CD4-positive, alpha-beta T cell (primary cell): ENCODE measurements at regions not wholly inside any gene's neighbourhood (a gene's known extent, or its start where the extent isn't known, plus 50 kb on each side); places are given as distances from the start of the nearest gene placed in this dataset.

Experiments used
- ATAC-seq: fragments of 200-7000 bp; cut with Tn5 transposase; one replicate; pipeline ENCODE4 v1.10.0; 2022; ENCODE audit warnings: mild to moderate bottlenecking; ENCODE audit not compliant: poor library complexity
- CTCF ChIA-PET: fragments of 350-600 bp; sonication (Branson Sonifier 250); formaldehyde crosslinking; loops from one replicate; lab custom pipeline; 2021; ENCODE audit warnings: antibody characterized with exemption, inconsistent platforms; lab: Charles Lee
- POLR2A ChIA-PET: fragments of 350-600 bp; sonication (Branson Sonifier 250); formaldehyde crosslinking; loops from one replicate; lab custom pipeline; 2021; ENCODE audit warnings: antibody characterized with exemption, inconsistent platforms; lab: Charles Lee
- DNase-seq, 14 experiments: peaks; one replicate each; pipeline ENCODE4 v3.0.0-alpha.2; 2013 to 2020; ENCODE audit warnings: mixed read lengths in 2 of 14
- H3K27ac ChIP-seq, 2 donors: one replicate each; pipeline versions ENCODE4 v1.5.1 to v1.7.0; 2013; ENCODE audit warnings: low read length in 2 of 2, low read depth in 1 of 2, mild to moderate bottlenecking in 1 of 2
- H3K27me3 ChIP-seq, 2 experiments: 1 replicate in 1 of 2; 2 replicates in 1 of 2; pipeline versions ENCODE4 v1.6.1 to v1.7.0; 2013; ENCODE audit warnings: low read length in 2 of 2, control low read depth in 1 of 2, mild to moderate bottlenecking in 1 of 2, moderate library complexity in 1 of 2; ENCODE audit not compliant: insufficient read depth in 2 of 2, control insufficient read depth in 1 of 2
- H3K36me3 ChIP-seq: one replicate; pipeline ENCODE4 v1.6.1; 2013; ENCODE audit warnings: low read length, control low read depth; ENCODE audit not compliant: insufficient read depth
- H3K4me1 ChIP-seq: one replicate; pipeline ENCODE4 v1.6.1; 2013; ENCODE audit warnings: low read length, control low read depth; ENCODE audit not compliant: insufficient read depth
- H3K4me3 ChIP-seq: one replicate; pipeline ENCODE4 v1.5.1; 2013; ENCODE audit warnings: mild to moderate bottlenecking, low read length, moderate library complexity
- H3K9me3 ChIP-seq, 2 experiments: 1 replicate in 1 of 2; 2 replicates in 1 of 2; pipeline versions ENCODE4 v1.6.1 to v1.7.0; 2013; ENCODE audit warnings: low read length in 2 of 2, mild to moderate bottlenecking in 2 of 2, control low read depth in 1 of 2, moderate library complexity in 1 of 2; ENCODE audit not compliant: control insufficient read depth in 1 of 2, insufficient read depth in 1 of 2
- H3K27ac Mint-ChIP-seq: one replicate; pipeline ENCODE4 v1.8.0; 2020; ENCODE audit warnings: mixed read lengths
- H3K27me3 Mint-ChIP-seq: one replicate; pipeline ENCODE4 v1.8.0; 2021; ENCODE audit warnings: mixed read lengths
- H3K36me3 Mint-ChIP-seq: one replicate; pipeline ENCODE4 v1.8.0; 2021; ENCODE audit warnings: low read depth, mixed read lengths
- H3K4me1 Mint-ChIP-seq: one replicate; pipeline ENCODE4 v1.8.0; 2021; ENCODE audit warnings: low read depth, mixed read lengths
- H3K4me3 Mint-ChIP-seq: one replicate; pipeline ENCODE4 v1.8.0; 2020; ENCODE audit warnings: mild to moderate bottlenecking, mixed read lengths
- H3K9me3 Mint-ChIP-seq: one replicate; pipeline ENCODE4 v1.8.0; 2020; ENCODE audit warnings: mixed read lengths
- CTCF ChIP-seq: fragments of 200-600 bp; IDR thresholded peaks from one replicate; pipeline ENCODE4 v1.8.0; 2022; ENCODE audit warnings: antibody characterized with exemption, mild to moderate bottlenecking
- intact Hi-C, 2 experiments: fragments of 100-400 bp; cut with DNase I in 1 of 2; cut with micrococcal nuclease in 1 of 2; formaldehyde crosslinking; loops; one replicate each; pipeline versions ENCODE4 v1.15.1 to v1.9.0; 2023 to 2025; cut with DNase I, micrococcal nuclease

- H3K27ac Mint-ChIP-seq, result no peak overlapping the region
- H3K27me3 ChIP-seq, result no peaks in the 10 kb centered on the region
- intact Hi-C loops, result no loop called here
- H3K36me3 ChIP-seq, result no peaks in the 10 kb centered on the region
- no peak for TF ChIP-seq CTCF
- POLR2A ChIA-PET, result no interaction called here
- H3K27ac ChIP-seq, result no peak overlapping the region
- no peak overlapping the region for H3K4me3 ChIP-seq
- ATAC-seq, result no peak
- H3K4me1 Mint-ChIP-seq, result no peaks in the 10 kb centered on the region
- H3K27me3 Mint-ChIP-seq, result no peaks in the 10 kb centered on the region
- H3K9me3 ChIP-seq, result peaks cover 0 to 6% of the 10 kb centered on the region in 2 experiments
- no peaks in the 10 kb centered on the region for H3K36me3 Mint-ChIP-seq
- peaks cover 18% of the 10 kb centered on the region for H3K9me3 Mint-ChIP-seq
- DNase-seq, result no peak
- no peaks in the 10 kb centered on the region for H3K4me1 ChIP-seq
- no peak overlapping the region for H3K4me3 Mint-ChIP-seq
- CTCF ChIA-PET, result no interaction called here
Observed at GRCh38 chr18:30754846-30755245, 287.7 kb downstream of the DSC3 start.

GRCh38 chr18:30748541-30748940, 294.0 kb downstream of the DSC3 start:
- Histone ChIP-seq H3K27ac (no peak overlapping the region), H3K36me3 (no peaks in the 10 kb centered on the region), H3K9me3 (peaks cover 0 to 10% of the 10 kb centered on the region in 2 experiments), H3K4me1 (no peaks in the 10 kb centered on the region), H3K27me3 (no peaks in the 10 kb centered on the region), H3K4me3 (no peak overlapping the region)
- Mint-ChIP-seq H3K9me3 (peaks cover 11% of the 10 kb centered on the region), H3K27ac (no peak overlapping the region), H3K36me3 (no peaks in the 10 kb centered on the region), H3K27me3 (no peaks in the 10 kb centered on the region), H3K4me1 (no peaks in the 10 kb centered on the region), H3K4me3 (no peak overlapping the region)
- intact Hi-C loops, result no loop called here
- TF ChIP-seq CTCF, result no peak
- ChIA-PET POLR2A (no interaction called here), CTCF (no interaction called here)
- no peak for ATAC-seq
- DNase-seq, result no peak

GRCh38 chr18:30746224-30746623, 296.3 kb downstream of the DSC3 start:
- H3K9me3 Mint-ChIP-seq, result peaks cover 7% of the 10 kb centered on the region
- H3K4me3 Mint-ChIP-seq, result no peak overlapping the region
- ChIA-PET POLR2A (no interaction called here), CTCF (no interaction called here)
- no peaks in the 10 kb centered on the region for H3K4me1 ChIP-seq
- no peaks in the 10 kb centered on the region for H3K27me3 Mint-ChIP-seq
- peaks cover 0 to 4% of the 10 kb centered on the region in 2 experiments for H3K9me3 ChIP-seq
- DNase-seq (no peak), ATAC-seq (no peak)
- no peak for TF ChIP-seq CTCF
- H3K36me3 Mint-ChIP-seq, result no peaks in the 10 kb centered on the region
- H3K4me3 ChIP-seq, result no peak overlapping the region
- no peaks in the 10 kb centered on the region for H3K36me3 ChIP-seq
- H3K27ac Mint-ChIP-seq, result no peak overlapping the region
- intact Hi-C loops, result no loop called here
- no peaks in the 10 kb centered on the region for H3K27me3 ChIP-seq
- H3K4me1 Mint-ChIP-seq, result no peaks in the 10 kb centered on the region
- H3K27ac ChIP-seq, result no peak overlapping the region
